ENCODE measurements at regions not wholly inside any gene's neighbourhood (a gene's known extent, or its start where the extent isn't known, plus 50 kb on each side); places are given as distances from the start of the nearest gene placed in this dataset.
"Not testable (repeated sequence)": the region's sequence is repeated elsewhere in the genome, so short reads cannot be mapped to it uniquely, and the experiment has no call there.

GRCh38 chr2:176924909-176925534, 287.6 kb upstream of the HNRNPA3 start:
- Mint-ChIP-seq H3K4me3 (no peak overlapping the region), H3K36me3 (no peaks in the 10 kb centered on the region), H3K27ac (no peak overlapping the region), H3K27me3 (ENCODE audit: low read depth) (peaks cover 2% of the 10 kb centered on the region), H3K9me3 (peaks cover 10% of the 10 kb centered on the region), H3K4me1 (no peaks in the 10 kb centered on the region)
- no peak for TF ChIP-seq CTCF (IDR thresholded peaks at IDR 0.05; ENCODE audit: unreplicated experiment)
- DNase-seq (ENCODE audit: low spot score in 2 of 2, unreplicated experiment in 2 of 2) = no peak

GRCh38 chr2:176926453-176926852, 286.1 kb upstream of the HNRNPA3 start:
- no peak for DNase-seq (ENCODE audit: low spot score in 2 of 2, unreplicated experiment in 2 of 2)
- H3K36me3 Mint-ChIP-seq = no peaks in the 10 kb centered on the region
- H3K27ac Mint-ChIP-seq = no peak overlapping the region
- no peak for TF ChIP-seq CTCF (IDR thresholded peaks at IDR 0.05; ENCODE audit: unreplicated experiment)
- H3K4me3 Mint-ChIP-seq = no peak overlapping the region
- no peaks in the 10 kb centered on the region for H3K4me1 Mint-ChIP-seq
- no peaks in the 10 kb centered on the region for H3K27me3 Mint-ChIP-seq (ENCODE audit: low read depth)
- H3K9me3 Mint-ChIP-seq = peaks cover 10% of the 10 kb centered on the region

GRCh38 chr2:176929387-176929786, 283.2 kb upstream of the HNRNPA3 start:
- not testable (repeated sequence) for H3K4me1 Mint-ChIP-seq; H3K27me3 Mint-ChIP-seq (ENCODE audit: low read depth); DNase-seq (ENCODE audit: low spot score in 2 of 2, unreplicated experiment in 2 of 2); H3K36me3 Mint-ChIP-seq; H3K27ac Mint-ChIP-seq; H3K9me3 Mint-ChIP-seq; H3K4me3 Mint-ChIP-seq

- peaks cover 7% of the 10 kb centered on the region for H3K27me3 Mint-ChIP-seq (ENCODE audit: low read depth)
- H3K36me3 Mint-ChIP-seq = no peaks in the 10 kb centered on the region
- H3K4me1 Mint-ChIP-seq = peaks cover 10% of the 10 kb centered on the region
- no peak overlapping the region for H3K27ac Mint-ChIP-seq
- no peak for DNase-seq (ENCODE audit: low spot score in 2 of 2, unreplicated experiment in 2 of 2)
- H3K4me3 Mint-ChIP-seq = no peak overlapping the region
- TF ChIP-seq CTCF (IDR thresholded peaks at IDR 0.05; ENCODE audit: unreplicated experiment) = no peak
- H3K9me3 Mint-ChIP-seq = peaks cover 7% of the 10 kb centered on the region
These were observed 280.7 kb upstream of the HNRNPA3 start for GRCh38 chr2:176931588-176932563.

GRCh38 chr2:176934131-176934530, 278.5 kb upstream of the HNRNPA3 start:
- H3K9me3 Mint-ChIP-seq = peaks cover 7% of the 10 kb centered on the region
- peaks cover 11% of the 10 kb centered on the region for H3K27me3 Mint-ChIP-seq (ENCODE audit: low read depth)
- no peak for TF ChIP-seq CTCF (IDR thresholded peaks at IDR 0.05; ENCODE audit: unreplicated experiment)
- H3K4me1 Mint-ChIP-seq = peaks cover 10% of the 10 kb centered on the region
- no peak for DNase-seq (ENCODE audit: low spot score in 2 of 2, unreplicated experiment in 2 of 2)
- no peak overlapping the region for H3K27ac Mint-ChIP-seq
- H3K36me3 Mint-ChIP-seq = no peaks in the 10 kb centered on the region
- no peak overlapping the region for H3K4me3 Mint-ChIP-seq

- peaks cover 16% of the 10 kb centered on the region for H3K27me3 Mint-ChIP-seq (ENCODE audit: low read depth)
- H3K4me1 Mint-ChIP-seq = peaks cover 10% of the 10 kb centered on the region
- no peak for DNase-seq (ENCODE audit: low spot score in 2 of 2, unreplicated experiment in 2 of 2)
- no peak overlapping the region for H3K27ac Mint-ChIP-seq
- H3K9me3 Mint-ChIP-seq = peaks cover 3% of the 10 kb centered on the region
- no peak overlapping the region for H3K4me3 Mint-ChIP-seq
- no peak for TF ChIP-seq CTCF (IDR thresholded peaks at IDR 0.05; ENCODE audit: unreplicated experiment)
- no peaks in the 10 kb centered on the region for H3K36me3 Mint-ChIP-seq
These were observed 277.7 kb upstream of the HNRNPA3 start for GRCh38 chr2:176934869-176935415.
